H9 (cell line): ENCODE measurements at regions not wholly inside any gene's neighbourhood (a gene's known extent, or its start where the extent isn't known, plus 50 kb on each side); places are given as distances from the start of the nearest gene placed in this dataset.
A peak's percentile ranks its signal among the peaks of the same experiment; 100 is the strongest.

Source experiments
- DNase-seq: peaks from one replicate; pipeline ENCODE4 v3.0.0-alpha.2; 2017
- H2AFZ ChIP-seq: one replicate; pipeline ENCODE4 v1.6.1; 2013; ENCODE audit warnings: mild to moderate bottlenecking, low read length, control low read depth, moderate library complexity
- H2AK5ac ChIP-seq: 2 replicates; pipeline ENCODE4 v1.6.1; 2013; ENCODE audit warnings: low read length, control low read depth, mixed read lengths; ENCODE audit not compliant: insufficient read length
- H2BK120ac ChIP-seq: one replicate; pipeline ENCODE4 v1.6.1; 2013; ENCODE audit warnings: low read depth, mild to moderate bottlenecking, low read length, control low read depth, inconsistent platforms; ENCODE audit not compliant: poor library complexity, severe bottlenecking
- H2BK12ac ChIP-seq: 2 replicates; pipeline ENCODE4 v1.6.1; 2013; ENCODE audit warnings: low read length, control low read depth, mixed read lengths, low read depth; ENCODE audit not compliant: insufficient read length
- H2BK15ac ChIP-seq: 2 replicates; pipeline ENCODE4 v1.6.1; 2013; ENCODE audit warnings: low read depth, low read length, control low read depth
- H2BK20ac ChIP-seq: one replicate; pipeline ENCODE4 v1.6.1; 2013; ENCODE audit warnings: low read depth, mild to moderate bottlenecking, low read length, control low read depth, inconsistent platforms; ENCODE audit not compliant: poor library complexity, severe bottlenecking
- H2BK5ac ChIP-seq: 2 replicates; pipeline ENCODE4 v1.6.1; 2013; ENCODE audit warnings: low read length, control low read depth, mixed read lengths; ENCODE audit not compliant: insufficient read length
- H3K14ac ChIP-seq: 2 replicates; pipeline ENCODE4 v1.6.1; 2013; ENCODE audit warnings: low read length, control low read depth; ENCODE audit not compliant: insufficient read depth
- H3K18ac ChIP-seq: 2 replicates; pipeline ENCODE4 v1.6.1; 2013; ENCODE audit warnings: low read depth, mild to moderate bottlenecking, mixed read lengths, low read length, control low read depth; ENCODE audit not compliant: insufficient read length
- H3K23ac ChIP-seq: 2 replicates; pipeline ENCODE4 v1.6.1; 2013; ENCODE audit warnings: low read length, control low read depth, mixed read lengths, low read depth; ENCODE audit not compliant: insufficient read length
- H3K23me2 ChIP-seq: 2 replicates; pipeline ENCODE4 v1.6.1; 2013; ENCODE audit warnings: low read depth, mild to moderate bottlenecking, mixed read lengths, low read length, control low read depth; ENCODE audit not compliant: insufficient read length, poor library complexity, severe bottlenecking
- H3K27ac ChIP-seq: 2 replicates; pipeline ENCODE4 v1.5.1; 2013; ENCODE audit warnings: low read length, control low read depth, mixed read lengths, low read depth; ENCODE audit not compliant: insufficient read length
- H3K27me3 ChIP-seq: 2 replicates; pipeline ENCODE4 v1.6.1; 2013; ENCODE audit warnings: low read length, control low read depth, inconsistent platforms; ENCODE audit not compliant: insufficient read depth
- H3K4ac ChIP-seq: 2 replicates; pipeline ENCODE4 v1.6.1; 2013; ENCODE audit warnings: low read depth, mild to moderate bottlenecking, control low read depth, inconsistent platforms, low read length, moderate library complexity
- H3K4me1 ChIP-seq: 2 replicates; pipeline ENCODE4 v1.6.1; 2013; ENCODE audit warnings: low read length, control low read depth, inconsistent platforms; ENCODE audit not compliant: insufficient read depth
- H3K4me2 ChIP-seq: 2 replicates; pipeline ENCODE4 v1.6.1; 2013; ENCODE audit warnings: low read length, control low read depth, mixed read lengths; ENCODE audit not compliant: insufficient read length, insufficient read depth
- H3K56ac ChIP-seq: 2 replicates; pipeline ENCODE4 v1.6.1; 2013; ENCODE audit warnings: low read depth, mild to moderate bottlenecking, mixed read lengths, low read length, control low read depth; ENCODE audit not compliant: insufficient read length
- H3K79me1 ChIP-seq: 2 replicates; pipeline ENCODE4 v1.6.1; 2013; ENCODE audit warnings: low read depth, mild to moderate bottlenecking, moderate library complexity, low read length, control low read depth, inconsistent platforms; ENCODE audit not compliant: insufficient read depth, poor library complexity, severe bottlenecking
- H3K79me2 ChIP-seq: 2 replicates; pipeline ENCODE4 v1.6.1; 2013; ENCODE audit warnings: low read length, control low read depth, inconsistent platforms; ENCODE audit not compliant: insufficient read depth
- H3K9ac ChIP-seq: 2 replicates; pipeline ENCODE4 v1.6.1; 2013; ENCODE audit warnings: low read length, control low read depth, mixed read lengths; ENCODE audit not compliant: insufficient read length; ENCODE audit errors: extremely low read depth
- H3K9me3 ChIP-seq: one replicate; pipeline ENCODE4 v1.6.1; 2013; ENCODE audit warnings: low read depth, low read length, inconsistent platforms; ENCODE audit not compliant: control insufficient read depth
- H3T11ph ChIP-seq: one replicate; pipeline ENCODE4 v1.6.1; 2013; ENCODE audit warnings: mild to moderate bottlenecking, low read length, control low read depth, inconsistent platforms
- H4K20me1 ChIP-seq: one replicate; pipeline ENCODE4 v1.6.1; 2013; ENCODE audit not compliant: control insufficient read depth, insufficient read length, insufficient read depth
- H4K5ac ChIP-seq: 2 replicates; pipeline ENCODE4 v1.6.1; 2013; ENCODE audit warnings: low read depth, mild to moderate bottlenecking, mixed read lengths, low read length, control low read depth; ENCODE audit not compliant: insufficient read length
- H4K8ac ChIP-seq: replicated peaks from 2 replicates; pipeline ENCODE4 v1.6.1; 2013; ENCODE audit warnings: low read length, control low read depth, mixed read lengths, low read depth; ENCODE audit not compliant: insufficient read length
- H4K91ac ChIP-seq: 2 replicates; pipeline ENCODE4 v1.6.1; 2013; ENCODE audit warnings: low read depth, mild to moderate bottlenecking, moderate library complexity, mixed read lengths, low read length, control low read depth; ENCODE audit not compliant: insufficient read length
- H3K27ac Mint-ChIP-seq, 3 experiments: 2 replicates in 2 of 3; 3 replicates in 1 of 3; pipeline ENCODE4 v1.8.0; 2020 to 2021; ENCODE audit warnings: mixed read lengths in 3 of 3, mild to moderate bottlenecking in 1 of 3, moderate library complexity in 1 of 3
- H3K27me3 Mint-ChIP-seq: 2 replicates; pipeline ENCODE4 v1.8.0; 2021; ENCODE audit warnings: low read depth, mild to moderate bottlenecking, moderate library complexity, mixed read lengths
- H3K36me3 Mint-ChIP-seq, 3 experiments: 2 replicates in 2 of 3; 3 replicates in 1 of 3; pipeline ENCODE4 v1.8.0; 2020 to 2021; ENCODE audit warnings: low read depth in 3 of 3, mixed read lengths in 3 of 3; ENCODE audit not compliant: insufficient read depth in 1 of 3
- H3K4me1 Mint-ChIP-seq, 2 experiments: 2 replicates each; pipeline ENCODE4 v1.8.0; 2020; ENCODE audit warnings: mixed read lengths in 2 of 2
- H3K4me3 Mint-ChIP-seq, 2 experiments: 2 replicates in 1 of 2; 3 replicates in 1 of 2; pipeline ENCODE4 v1.8.0; 2020 to 2021; ENCODE audit warnings: mild to moderate bottlenecking in 2 of 2, mixed read lengths in 2 of 2, moderate library complexity in 1 of 2
- H3K9me3 Mint-ChIP-seq, 2 experiments: 2 replicates in 1 of 2; 3 replicates in 1 of 2; pipeline ENCODE4 v1.8.0; 2020; ENCODE audit warnings: mild to moderate bottlenecking in 2 of 2, mixed read lengths in 2 of 2, moderate library complexity in 1 of 2
- CTCF ChIP-seq: fragments of 200-600 bp; sonication (generic); conservative IDR thresholded peaks from 3 replicates; pipeline ENCODE4 v1.8.0; 2021; ENCODE audit warnings: antibody characterized with exemption, mild to moderate bottlenecking
- WGBS: extraction: QIAGEN DNeasy Blood & Tissue Kit; methylation state at CpG from one replicate; pipeline ENCODE4 v1.1.7; 2013; ENCODE audit warnings: missing lambda C conversion rate, low lambda C conversion rate, mixed read lengths; ENCODE audit not compliant: insufficient read length; ENCODE audit errors: extremely low coverage; 5-methylcytosine and 5-hydroxymethylcytosine counted together

GRCh38 chr10:31617757-31618156, 298.7 kb downstream of the ZEB1 start:
- H4K8ac ChIP-seq, result no peak overlapping the region
- no CpG with 5 or more reads among the region's 2 CpGs for WGBS
- H3T11ph ChIP-seq, result no peak overlapping the region
- no peak overlapping the region for H2BK5ac ChIP-seq
- no peak overlapping the region for H3K23ac ChIP-seq
- no peak for DNase-seq
- no peak overlapping the region for H3K18ac ChIP-seq
- no peak overlapping the region for H4K5ac ChIP-seq
- no peaks in the 10 kb centered on the region for H3K23me2 ChIP-seq
- H3K4me1 ChIP-seq, result 0 out of 2 replicates have a peak, but pooled peaks cover 3% of the 10 kb centered on the region
- no peak overlapping the region for H3K4ac ChIP-seq
- no peak for TF ChIP-seq CTCF
- H2AFZ ChIP-seq, result no peak overlapping the region
- Mint-ChIP-seq H3K27ac (peak overlapping the region in 1 of 3 experiments; percentile 59; a peak in 1 of 7 replicates), H3K36me3 (peaks cover 3 to 8% (median 5%) of the 10 kb centered on the region in 3 experiments; a peak in 5 of 7 replicates), H3K4me1 (peaks cover 19 to 24% of the 10 kb centered on the region in 2 experiments), H3K9me3 (peaks cover 6 to 12% of the 10 kb centered on the region in 2 experiments), H3K4me3 (no peak overlapping the region), H3K27me3 (no peaks in the 10 kb centered on the region)
- H2BK15ac ChIP-seq, result no peak overlapping the region
- no peak overlapping the region for H3K56ac ChIP-seq
- H3K4me2 ChIP-seq, result no peak overlapping the region
- H3K14ac ChIP-seq, result no peak overlapping the region; the same call in 1 of the 2 replicates
- H3K79me1 ChIP-seq, result no peaks in the 10 kb centered on the region
- no peak overlapping the region for H3K27ac ChIP-seq
- no peaks in the 10 kb centered on the region for H3K9me3 ChIP-seq
- no peak overlapping the region for H4K91ac ChIP-seq
- no peak overlapping the region for H2BK120ac ChIP-seq
- H4K20me1 ChIP-seq, result no peaks in the 10 kb centered on the region
- no peak overlapping the region for H2BK12ac ChIP-seq
- no peaks in the 10 kb centered on the region for H3K79me2 ChIP-seq
- H3K9ac ChIP-seq, result no peak overlapping the region
- H2BK20ac ChIP-seq, result no peak overlapping the region
- no peak overlapping the region for H2AK5ac ChIP-seq
- no peaks in the 10 kb centered on the region for H3K27me3 ChIP-seq
